Keratinocyte (primary cell): ENCODE measurements at regions not wholly inside any gene's neighbourhood (a gene's known extent, or its start where the extent isn't known, plus 50 kb on each side); places are given as distances from the start of the nearest gene placed in this dataset.

Experiments used
- DNase-seq: peaks from one replicate; pipeline ENCODE4 v3.0.0-alpha.2; 2011; ENCODE audit warnings: low read depth, missing footprints, low spot score
- FAIRE-seq: peaks from 2 replicates; lab custom pipeline; 2011; peaks lifted over from hg19 to GRCh38; lab: Jason Lieb, UNC
- H2AFZ ChIP-seq: 2 replicates; pipeline ENCODE4 v1.6.0; 2012; ENCODE audit warnings: low read length, control low read depth, inconsistent platforms; ENCODE audit not compliant: control insufficient read depth
- H3K27ac ChIP-seq: 2 replicates; pipeline ENCODE4 v1.5.1; 2011; ENCODE audit warnings: low read length; ENCODE audit not compliant: control insufficient read depth, insufficient read depth
- H3K27me3 ChIP-seq: 3 replicates; pipeline ENCODE4 v1.6.0; 2011; ENCODE audit warnings: low read length; ENCODE audit not compliant: control insufficient read depth, insufficient read depth; ENCODE audit errors: extremely low read depth
- H3K36me3 ChIP-seq, 2 experiments: 2 replicates in 1 of 2; 3 replicates in 1 of 2; pipeline ENCODE4 v1.5.1; 2011; ENCODE audit warnings: low read length in 2 of 2, mild to moderate bottlenecking in 1 of 2; ENCODE audit not compliant: control insufficient read depth in 2 of 2, insufficient read depth in 2 of 2; ENCODE audit errors: extremely low read depth in 1 of 2
- H3K4me1 ChIP-seq: 3 replicates; pipeline ENCODE4 v1.5.1; 2011; ENCODE audit warnings: low read length; ENCODE audit not compliant: control insufficient read depth, insufficient read depth; ENCODE audit errors: extremely low read depth
- H3K4me2 ChIP-seq: 3 replicates; pipeline ENCODE4 v1.6.0; 2011; ENCODE audit warnings: low read depth, low read length; ENCODE audit not compliant: control insufficient read depth, insufficient read depth; ENCODE audit errors: extremely low read depth
- H3K4me3 ChIP-seq, 3 experiments: fragments of 200-600 bp in 1 of 3; sonication (generic) in 1 of 3; 2 replicates in 2 of 3; 3 replicates in 1 of 3; pipeline ENCODE4 v1.5.1; 2011 to 2016; ENCODE audit warnings: low read length in 3 of 3, mild to moderate bottlenecking in 3 of 3, control low read depth in 2 of 3, inconsistent platforms in 1 of 3, low read depth in 1 of 3, mixed read lengths in 1 of 3, mixed run types in 1 of 3, moderate library complexity in 1 of 3; ENCODE audit not compliant: control insufficient read depth in 2 of 3, insufficient read depth in 2 of 3; ENCODE audit errors: extremely low read depth in 1 of 3
- H3K79me2 ChIP-seq: 2 replicates; pipeline ENCODE4 v1.6.0; 2012; ENCODE audit warnings: low read length; ENCODE audit not compliant: control insufficient read depth, insufficient read depth
- H3K9ac ChIP-seq: 3 replicates; pipeline ENCODE4 v1.6.0; 2011; ENCODE audit warnings: low read length; ENCODE audit not compliant: control insufficient read depth, insufficient read depth; ENCODE audit errors: extremely low read depth
- H3K9me1 ChIP-seq: 3 replicates; pipeline ENCODE4 v1.6.0; 2011; ENCODE audit warnings: low read length; ENCODE audit not compliant: control insufficient read depth, insufficient read depth; ENCODE audit errors: extremely low read depth
- H3K9me3 ChIP-seq: 2 replicates; pipeline ENCODE4 v1.5.1; 2012; ENCODE audit warnings: low read depth, low read length; ENCODE audit not compliant: control insufficient read depth
- H4K20me1 ChIP-seq: 3 replicates; pipeline ENCODE4 v1.6.0; 2011; ENCODE audit warnings: low read length; ENCODE audit not compliant: control insufficient read depth, insufficient read depth; ENCODE audit errors: extremely low read depth
- CTCF ChIP-seq, 3 experiments: IDR thresholded peaks in 1 of 3; conservative IDR thresholded peaks in 1 of 3; optimal IDR thresholded peaks in 1 of 3; 2 replicates in 2 of 3; 3 replicates in 1 of 3; pipeline versions ENCODE3 to v1.5.1; 2011; ENCODE audit warnings: low read length in 3 of 3, mild to moderate bottlenecking in 3 of 3, moderate library complexity in 2 of 3, control low read depth in 1 of 3, inconsistent platforms in 1 of 3; ENCODE audit not compliant: insufficient read depth in 2 of 3; ENCODE audit errors: extremely low read depth in 1 of 3
- EZH2 ChIP-seq: IDR thresholded peaks from one replicate; pipeline ENCODE4 v1.6.1; 2012; ENCODE audit warnings: inconsistent platforms, mild to moderate bottlenecking, low read length, moderate library complexity
- dilution Hi-C: fragments of 300-500 bp; cut with MboI; formaldehyde crosslinking; loops from one replicate; pipeline ENCODE4 v1.7.0; 2020; ENCODE audit warnings: low sequenced_read_pairs; ENCODE audit not compliant: extremely low pct_ligation_motif_present

GRCh38 chr10:109105725-109106124, 817.6 kb downstream of the XPNPEP1 start:
- dilution Hi-C loops, result no loop called here
- H3K36me3 ChIP-seq, result no peaks in the 10 kb centered on the region
- H4K20me1 ChIP-seq, result no peaks in the 10 kb centered on the region
- H3K9me1 ChIP-seq, result no peaks in the 10 kb centered on the region
- no peak overlapping the region for H3K4me3 ChIP-seq
- H3K27me3 ChIP-seq, result no peaks in the 10 kb centered on the region
- no peak overlapping the region for H3K9ac ChIP-seq
- H2AFZ ChIP-seq, result no peak overlapping the region
- TF ChIP-seq CTCF (optimal IDR thresholded peaks at IDR 0.05 in 1 of 3, IDR thresholded peaks at IDR 0.05 in 1 of 3, conservative IDR thresholded peaks at IDR 0.05 in 1 of 3; ENCODE audit: extremely low read depth in 1 of 3, insufficient read depth in 2 of 3, low read length in 3 of 3), result no peak
- TF ChIP-seq EZH2, result no peak
- no peak overlapping the region for H3K4me2 ChIP-seq
- no peak for DNase-seq
- no peaks in the 10 kb centered on the region for H3K4me1 ChIP-seq
- H3K9me3 ChIP-seq, result no peaks in the 10 kb centered on the region
- H3K27ac ChIP-seq, result no peak overlapping the region
- no peaks in the 10 kb centered on the region for H3K79me2 ChIP-seq
- no peak for FAIRE-seq

GRCh38 chr10:109104806-109105205, 818.5 kb downstream of the XPNPEP1 start:
- Histone ChIP-seq H3K27me3 (no peaks in the 10 kb centered on the region), H4K20me1 (no peaks in the 10 kb centered on the region), H3K4me3 (no peak overlapping the region), H3K4me2 (no peak overlapping the region), H3K36me3 (no peaks in the 10 kb centered on the region), H3K27ac (no peak overlapping the region), H2AFZ (no peak overlapping the region), H3K4me1 (no peaks in the 10 kb centered on the region), H3K79me2 (no peaks in the 10 kb centered on the region), H3K9me3 (no peaks in the 10 kb centered on the region), H3K9ac (no peak overlapping the region), H3K9me1 (no peaks in the 10 kb centered on the region)
- FAIRE-seq (no peak), DNase-seq (no peak)
- no peak for TF ChIP-seq EZH2
- no peak for TF ChIP-seq CTCF (optimal IDR thresholded peaks at IDR 0.05 in 1 of 3, IDR thresholded peaks at IDR 0.05 in 1 of 3, conservative IDR thresholded peaks at IDR 0.05 in 1 of 3; ENCODE audit: extremely low read depth in 1 of 3, insufficient read depth in 2 of 3, low read length in 3 of 3)
- dilution Hi-C loops, result no loop called here
